ENCODE measurements at regions not wholly inside any gene's neighbourhood (a gene's known extent, or its start where the extent isn't known, plus 50 kb on each side); places are given as distances from the start of the nearest gene placed in this dataset.
"Not testable (repeated sequence)": the region's sequence is repeated elsewhere in the genome, so short reads cannot be mapped to it uniquely, and the experiment has no call there.

DNA sequence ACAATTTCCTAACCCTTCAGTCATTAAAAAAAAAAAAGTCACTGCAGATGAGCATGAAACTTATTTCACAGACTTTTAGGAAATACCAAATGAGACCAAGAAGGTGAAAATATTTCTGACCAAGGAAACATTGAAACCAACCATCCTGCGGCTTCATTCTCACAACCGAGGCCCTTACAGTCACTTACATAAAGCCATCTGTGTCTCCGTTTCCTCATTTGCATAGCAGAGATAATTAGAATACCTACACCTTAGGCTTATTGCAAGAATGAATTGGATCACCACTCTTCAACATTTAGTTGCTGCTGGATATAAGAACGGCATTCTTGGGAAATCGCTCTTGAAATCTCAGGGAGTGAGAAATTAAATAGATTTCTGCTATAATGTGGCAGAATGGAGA lies 356.2 kb downstream of the HS3ST1 start:
- no peak overlapping the region for H3K4me3 ChIP-seq
- no peak overlapping the region for H3K27ac ChIP-seq

- Histone ChIP-seq H3K27ac (no peak overlapping the region), H3K4me3 (no peak overlapping the region)
Measured at GRCh38 chr4:11070813-11071212, 357.9 kb downstream of the HS3ST1 start.

- H3K4me3 ChIP-seq = no peak overlapping the region
- no peak overlapping the region for H3K27ac ChIP-seq
Measured at GRCh38 chr4:11069581-11070211, 359.0 kb downstream of the HS3ST1 start.

DNA sequence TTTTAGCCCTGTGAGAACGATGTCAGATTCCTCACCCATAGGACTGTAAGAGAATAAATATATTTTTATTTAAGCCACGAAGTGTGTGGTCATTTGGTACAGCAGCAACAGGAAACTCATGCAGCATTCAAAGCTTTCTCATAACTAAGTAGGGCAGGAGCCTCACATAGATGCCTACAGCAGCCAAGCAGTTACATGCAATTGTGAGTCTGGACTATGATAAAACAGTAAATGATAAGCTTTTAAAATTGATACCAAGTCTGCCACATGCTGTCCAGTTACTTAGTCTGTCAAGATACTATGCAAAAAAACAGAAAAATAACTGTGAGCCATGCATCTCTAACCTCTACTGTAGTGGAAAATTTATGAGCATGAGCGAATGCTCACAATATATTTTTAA lies 359.6 kb downstream of the HS3ST1 start:
- no peak overlapping the region for H3K27ac ChIP-seq

GRCh38 chr4:11066584-11066983 lies 362.1 kb downstream of the HS3ST1 start:
- not testable (repeated sequence) for H3K27ac ChIP-seq, H3K4me3 ChIP-seq

More for the DNA sequence above, 359.6 kb downstream of the HS3ST1 start:
- H3K4me3 ChIP-seq = no peak overlapping the region

DNA sequence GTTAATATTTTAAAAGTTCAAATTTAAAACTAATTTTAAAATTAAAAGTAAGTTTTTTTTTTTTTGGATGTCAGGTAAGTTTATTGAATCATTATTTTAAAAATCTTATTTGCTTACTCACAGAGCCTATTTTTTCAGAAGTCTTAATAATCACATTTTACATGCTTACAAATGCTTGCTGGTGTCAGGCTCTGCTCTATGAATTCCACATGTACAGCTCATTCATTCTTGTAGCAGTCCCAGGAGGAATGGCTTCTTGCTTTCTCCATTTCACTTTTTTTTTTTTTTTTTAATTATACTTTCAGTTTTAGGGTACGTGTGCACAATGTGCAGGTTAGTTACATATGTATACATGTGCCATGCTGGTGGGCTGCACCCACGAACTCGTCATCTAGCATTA lies 368.1 kb downstream of the HS3ST1 start:
- not testable (repeated sequence) for H3K4me3 ChIP-seq, H3K27ac ChIP-seq

DNA sequence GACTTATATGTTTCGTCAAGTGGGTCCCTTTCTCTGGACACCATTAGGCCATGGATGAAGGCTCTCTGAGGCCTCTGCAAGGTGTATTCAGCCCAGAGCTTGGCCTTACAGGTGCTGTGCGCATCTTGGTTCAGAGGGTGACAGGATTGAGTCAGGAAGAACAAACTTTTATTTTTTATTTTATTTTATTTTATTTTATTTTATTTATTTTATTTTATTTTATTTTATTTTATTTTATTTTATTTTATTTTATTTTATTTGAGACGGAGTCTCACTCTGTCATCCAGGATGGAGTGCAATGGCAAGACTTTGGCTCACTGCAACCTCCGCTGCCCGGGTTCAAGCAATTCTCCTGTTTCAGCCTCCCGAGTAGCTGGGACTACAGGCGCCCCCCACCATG lies 370.4 kb upstream of the CLNK start:
- H3K4me3 ChIP-seq, H3K27ac ChIP-seq: not testable (repeated sequence)

GRCh38 chr4:11053601-11054220 lies 369.1 kb upstream of the CLNK start:
- Histone ChIP-seq H3K27ac (no peak overlapping the region), H3K4me3 (no peak overlapping the region)

DNA sequence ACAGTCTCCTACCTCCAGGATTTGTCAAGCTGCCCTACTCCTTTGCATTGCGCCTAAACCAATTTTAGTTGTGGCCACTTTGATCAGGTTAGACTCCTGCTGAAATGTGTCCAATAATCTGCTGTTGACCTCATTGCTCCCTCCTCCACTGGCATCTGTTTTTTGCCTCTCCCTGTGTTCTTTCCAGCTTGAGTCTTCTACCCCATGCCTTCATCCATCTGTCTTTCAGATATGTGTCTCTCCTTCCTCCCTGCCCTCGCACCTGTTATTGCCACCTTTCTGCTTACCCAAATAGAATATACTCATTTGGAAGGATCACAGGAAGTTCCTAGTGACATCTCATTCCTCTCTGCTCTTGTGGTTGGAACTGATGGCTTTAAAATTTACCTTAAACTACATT lies 366.6 kb upstream of the CLNK start:
- no peak overlapping the region for H3K4me3 ChIP-seq
- H3K27ac ChIP-seq = no peak overlapping the region

- H3K27ac ChIP-seq = no peak overlapping the region
- H3K4me3 ChIP-seq = no peak overlapping the region
Measured at GRCh38 chr4:11050766-11051165, 366.2 kb upstream of the CLNK start.

- Histone ChIP-seq H3K27ac (no peak overlapping the region), H3K4me3 (no peak overlapping the region)
Measured at GRCh38 chr4:11049001-11049400, 364.4 kb upstream of the CLNK start.

DNA sequence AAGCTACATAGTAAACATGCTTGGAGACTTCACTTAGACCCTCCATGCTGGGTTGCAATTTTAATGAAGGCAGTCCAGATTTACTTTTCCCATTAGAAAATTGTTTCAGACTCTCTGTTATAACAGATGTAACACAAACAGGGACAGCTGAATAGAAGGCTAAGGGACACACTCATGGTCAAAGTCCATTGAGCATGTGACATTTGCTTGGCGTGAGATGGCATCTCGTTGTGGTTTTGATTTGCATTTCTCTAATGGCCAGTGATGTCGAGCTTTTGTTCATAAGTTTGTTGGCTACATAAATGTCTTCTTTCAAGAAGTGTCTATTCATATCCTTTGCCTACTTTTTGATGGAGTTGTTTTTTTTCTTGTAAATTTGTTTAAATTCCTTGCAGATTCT lies 358.2 kb upstream of the CLNK start:
- Histone ChIP-seq H3K4me3 (no peak overlapping the region), H3K27ac (no peak overlapping the region)

GRCh38 chr4:11039634-11040131 lies 355.1 kb upstream of the CLNK start:
- H3K27ac ChIP-seq = no peak overlapping the region
- H3K4me3 ChIP-seq = no peak overlapping the region

GRCh38 chr4:11038926-11039325 lies 354.4 kb upstream of the CLNK start:
- Histone ChIP-seq H3K27ac (no peak overlapping the region), H3K4me3 (no peak overlapping the region)

GRCh38 chr4:11037637-11038036 lies 353.1 kb upstream of the CLNK start:
- Histone ChIP-seq H3K4me3 (no peak overlapping the region), H3K27ac (no peak overlapping the region)

DNA sequence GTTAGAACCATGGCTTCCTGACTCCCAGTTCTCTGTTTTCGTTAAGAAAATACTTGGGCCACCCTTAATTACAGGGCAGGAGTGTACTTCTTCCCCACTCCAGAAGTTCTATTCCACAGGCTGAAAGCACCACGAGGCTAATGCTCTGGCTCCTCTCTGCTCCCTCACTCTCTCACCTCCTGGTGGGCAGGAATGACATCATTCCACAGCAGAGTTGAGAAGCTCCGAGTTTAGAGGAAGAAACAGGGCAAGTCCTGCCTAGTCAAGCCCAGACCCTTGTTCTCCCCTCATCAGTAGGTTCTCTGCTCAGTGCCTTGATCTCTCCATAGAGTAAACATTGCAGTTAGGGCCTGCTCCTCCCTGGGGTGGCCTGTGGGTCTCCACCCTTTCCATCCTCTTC lies 343.8 kb upstream of the CLNK start:
- H3K4me3 ChIP-seq = no peak overlapping the region
- H3K27ac ChIP-seq = no peak overlapping the region

DNA sequence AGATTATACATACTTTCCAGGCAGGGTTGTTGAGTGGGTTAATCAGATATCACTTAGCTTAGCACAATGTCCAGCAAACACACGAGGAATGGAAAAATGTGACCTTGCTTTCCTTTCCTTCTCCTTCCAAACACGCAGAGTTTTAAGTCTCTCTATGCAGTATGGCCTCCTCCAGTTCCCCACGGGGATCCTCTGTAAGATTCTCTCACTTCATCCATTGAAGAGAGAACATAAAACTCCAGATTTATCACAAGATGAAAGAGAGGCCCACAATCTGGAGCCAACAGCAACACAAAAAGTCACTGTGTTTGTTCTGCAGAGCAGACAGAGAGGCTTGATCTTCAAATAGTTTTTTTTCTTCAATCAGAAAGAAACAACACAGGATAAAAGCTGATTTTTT lies 336.8 kb upstream of the CLNK start:
- H3K27ac ChIP-seq = no peak overlapping the region

DNA sequence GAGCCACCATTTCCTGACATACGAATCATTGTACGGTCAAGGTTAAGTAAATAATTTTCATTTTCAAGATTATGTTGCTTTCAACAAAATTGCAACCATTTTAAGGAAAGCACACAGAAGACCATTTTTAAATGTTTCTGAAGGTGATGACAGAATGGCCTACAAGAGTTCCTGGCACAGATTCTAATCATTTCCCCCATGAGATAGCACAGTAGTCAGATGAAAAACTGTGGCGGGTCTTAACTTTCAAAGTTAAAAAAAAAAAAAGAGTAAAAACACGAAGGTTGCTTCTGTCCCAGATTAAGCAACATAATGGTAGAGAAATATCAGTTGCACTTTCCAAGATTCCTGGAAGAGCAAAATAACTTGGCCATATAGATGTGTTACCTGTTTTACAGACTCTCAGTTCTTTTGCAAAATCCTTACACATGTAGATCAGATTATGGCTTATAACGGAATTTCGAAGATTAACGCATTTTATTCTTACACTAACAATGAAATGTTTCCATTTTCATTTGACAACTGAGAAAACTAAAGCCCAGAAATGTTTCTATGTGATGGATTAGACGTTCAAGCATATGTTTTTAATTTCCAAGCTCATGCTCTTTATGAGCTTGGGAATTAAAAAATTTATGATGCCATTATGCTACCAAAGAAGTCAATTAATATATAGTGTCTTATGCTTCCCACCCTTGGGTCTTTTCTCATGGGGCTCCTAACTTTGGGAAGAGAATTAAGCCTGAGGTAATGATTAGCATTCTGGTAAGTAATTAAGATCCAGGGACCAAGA lies 335.1 kb upstream of the CLNK start:
- H3K4me3 ChIP-seq = no peak overlapping the region
- no peak overlapping the region for H3K27ac ChIP-seq

More for the DNA sequence above, 336.8 kb upstream of the CLNK start:
- no peak overlapping the region for H3K4me3 ChIP-seq

DNA sequence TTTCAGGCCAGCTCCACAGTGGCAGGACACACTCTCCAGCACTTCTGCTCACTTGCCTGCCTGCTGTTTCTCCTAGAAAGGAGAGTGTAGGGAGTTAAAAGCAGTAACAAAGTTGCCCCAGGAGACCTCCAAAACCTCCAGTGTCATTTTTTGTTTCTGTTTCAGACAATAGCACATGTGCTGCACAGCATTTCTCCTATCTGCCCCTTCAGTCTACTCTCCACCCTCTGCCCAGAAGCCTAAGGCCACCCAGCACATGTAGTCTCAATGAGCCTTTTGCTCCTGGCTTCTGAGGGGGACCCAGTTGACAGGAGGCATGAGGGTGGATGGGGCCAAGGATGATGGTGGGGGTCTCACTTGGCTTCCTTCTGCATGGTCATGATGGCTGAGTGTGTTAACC lies 329.6 kb upstream of the CLNK start:
- Histone ChIP-seq H3K27ac (no peak overlapping the region), H3K4me3 (no peak overlapping the region)

- H3K27ac ChIP-seq = no peak overlapping the region
- H3K4me3 ChIP-seq = no peak overlapping the region
Measured at GRCh38 chr4:11013094-11013664, 328.6 kb upstream of the CLNK start.

GRCh38 chr4:11011249-11011648 lies 326.7 kb upstream of the CLNK start:
- no peak overlapping the region for H3K27ac ChIP-seq
- H3K4me3 ChIP-seq = no peak overlapping the region

All from skin epidermis (tissue), 12 donors.